ACC112 (cell line): ENCODE measurements at regions not wholly inside any gene's neighbourhood (a gene's known extent, or its start where the extent isn't known, plus 50 kb on each side); places are given as distances from the start of the nearest gene placed in this dataset.

Experiments used
- H2AFZ ChIP-seq: fragments of 200-600 bp; sonication (generic); one replicate; pipeline ENCODE4 v1.6.0; 2017; ENCODE audit warnings: antibody characterized with exemption, low read length; ENCODE audit not compliant: unreplicated experiment
- H3K27ac ChIP-seq: fragments of 200-600 bp; sonication (generic); 2 replicates; pipeline ENCODE4 v1.5.1; 2014; ENCODE audit warnings: low read depth, mild to moderate bottlenecking, antibody characterized with exemption, low read length, moderate library complexity
- H3K27me3 ChIP-seq: fragments of 200-600 bp; sonication (generic); 2 replicates; pipeline ENCODE4 v1.6.1; 2014; ENCODE audit warnings: mild to moderate bottlenecking, antibody characterized with exemption, low read length, moderate library complexity, mixed read lengths; ENCODE audit not compliant: insufficient read depth
- H3K36me3 ChIP-seq: fragments of 200-600 bp; sonication (generic); 2 replicates; pipeline ENCODE4 v1.6.1; 2016; ENCODE audit warnings: mild to moderate bottlenecking, antibody characterized with exemption, low read length, moderate library complexity, mixed read lengths; ENCODE audit not compliant: insufficient read depth
- H3K4me1 ChIP-seq: fragments of 200-600 bp; sonication (generic); one replicate; pipeline ENCODE4 v1.6.1; 2016; ENCODE audit warnings: low read length, mixed read lengths; ENCODE audit not compliant: insufficient read depth, unreplicated experiment, control insufficient read depth
- H3K4me3 ChIP-seq: fragments of 200-600 bp; sonication (generic); 2 replicates; pipeline ENCODE4 v1.5.1; 2014; ENCODE audit warnings: mild to moderate bottlenecking, low read depth, low read length
- H3K79me2 ChIP-seq: fragments of 200-600 bp; sonication (generic); one replicate; pipeline ENCODE4 v1.6.0; 2016; ENCODE audit warnings: low read length; ENCODE audit not compliant: control insufficient read depth, unreplicated experiment, insufficient read depth

DNA sequence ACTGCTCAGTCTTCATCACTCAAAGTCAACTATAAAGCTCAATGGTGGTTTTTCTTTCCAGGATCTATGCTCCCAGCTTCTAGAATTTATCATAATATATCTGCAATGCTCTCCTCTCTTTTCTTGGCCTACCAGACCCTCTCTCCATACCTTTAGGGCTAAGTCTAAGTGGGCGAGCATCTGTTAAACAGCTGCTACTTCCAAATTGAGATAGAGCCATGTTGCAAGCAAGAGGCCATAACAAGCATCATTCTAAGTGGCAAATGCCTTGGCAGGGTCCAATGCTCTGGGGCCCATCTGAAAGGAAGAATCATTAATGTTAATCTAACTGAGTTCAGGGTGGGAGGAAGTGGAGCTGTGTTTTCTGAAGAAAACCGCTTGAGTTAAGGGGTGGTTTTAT lies 324.0 kb downstream of the TLR4 start:
- Histone ChIP-seq H3K4me1 (no peaks in the 10 kb centered on the region), H3K4me3 (no peak overlapping the region), H3K27me3 (no peaks in the 10 kb centered on the region), H3K27ac (no peak overlapping the region), H3K79me2 (no peaks in the 10 kb centered on the region), H2AFZ (no peak overlapping the region), H3K36me3 (no peaks in the 10 kb centered on the region)

DNA sequence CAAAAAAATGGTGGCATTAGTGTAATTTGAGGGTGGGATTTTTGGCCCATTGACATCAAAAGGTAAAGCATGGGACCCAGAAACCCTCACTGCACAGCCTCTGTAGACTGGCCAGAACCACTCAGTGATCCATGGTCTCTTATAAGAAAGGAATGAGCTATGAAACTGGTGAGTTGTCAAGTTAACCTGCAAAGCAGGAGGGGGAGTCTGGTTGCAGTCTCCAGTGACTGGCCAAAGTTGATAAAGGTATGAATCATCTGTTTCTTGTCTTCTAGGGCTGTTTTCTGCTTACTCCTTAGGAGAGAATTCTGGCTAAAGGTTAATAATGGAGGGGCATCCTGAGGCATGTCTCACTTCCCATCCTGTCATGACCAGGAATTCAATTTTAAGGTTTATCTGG lies 325.2 kb downstream of the TLR4 start:
- Histone ChIP-seq H3K4me3 (no peak overlapping the region), H2AFZ (no peak overlapping the region)

DNA sequence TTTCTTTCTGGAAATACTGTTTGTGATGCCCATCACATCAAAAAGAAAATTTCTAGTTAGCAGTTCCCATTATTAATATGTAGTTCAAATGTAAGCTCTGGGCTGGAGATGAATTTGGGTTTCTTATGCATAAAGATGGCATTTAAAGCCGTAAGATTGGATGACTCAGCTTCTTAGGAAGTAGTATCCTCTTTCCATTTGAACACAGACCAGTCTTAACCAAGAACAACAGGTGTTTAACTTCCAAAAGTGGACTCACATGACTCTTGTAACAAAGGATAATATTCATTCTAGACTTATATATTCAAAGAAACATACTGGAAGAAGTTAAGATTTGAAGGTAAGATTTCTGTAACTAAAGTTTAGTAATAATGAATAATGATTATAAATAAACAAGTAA lies 330.5 kb downstream of the TLR4 start:
- H3K27ac ChIP-seq, result no peak overlapping the region
- H3K4me1 ChIP-seq, result no peaks in the 10 kb centered on the region
- H2AFZ ChIP-seq, result no peak overlapping the region
- H3K79me2 ChIP-seq, result no peaks in the 10 kb centered on the region
- no peaks in the 10 kb centered on the region for H3K36me3 ChIP-seq
- H3K4me3 ChIP-seq, result no peak overlapping the region
- no peaks in the 10 kb centered on the region; the same call in 1 of the 2 replicates for H3K27me3 ChIP-seq

More for the DNA sequence above, 325.2 kb downstream of the TLR4 start:
- H3K27ac ChIP-seq, result no peak overlapping the region
- no peaks in the 10 kb centered on the region for H3K27me3 ChIP-seq
- no peaks in the 10 kb centered on the region for H3K4me1 ChIP-seq
- no peaks in the 10 kb centered on the region for H3K79me2 ChIP-seq
- H3K36me3 ChIP-seq, result no peaks in the 10 kb centered on the region

DNA sequence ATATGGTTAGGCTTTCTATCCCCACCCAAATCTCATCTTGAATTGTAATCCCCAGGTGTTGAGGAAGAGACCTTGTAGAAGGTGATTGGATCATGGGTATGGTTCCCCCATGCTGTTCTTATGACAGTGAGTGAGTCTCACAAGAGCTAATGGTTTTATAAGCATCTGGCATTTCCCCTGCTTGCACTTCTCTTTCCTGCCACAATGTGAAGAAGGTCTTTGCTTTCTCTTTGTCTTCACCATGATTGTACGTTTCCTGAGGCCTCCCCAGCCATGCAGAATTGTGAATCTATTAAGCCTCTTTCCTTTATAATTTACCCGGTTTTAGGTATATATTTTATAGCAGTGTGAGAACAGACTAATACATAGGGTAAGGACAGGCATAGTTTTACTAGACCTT lies 334.5 kb downstream of the TLR4 start:
- Histone ChIP-seq H3K27ac (no peak overlapping the region), H3K27me3 (no peaks in the 10 kb centered on the region; the same call in 1 of the 2 replicates), H3K4me1 (no peaks in the 10 kb centered on the region), H3K36me3 (no peaks in the 10 kb centered on the region), H3K4me3 (no peak overlapping the region), H2AFZ (no peak overlapping the region), H3K79me2 (no peaks in the 10 kb centered on the region)

DNA sequence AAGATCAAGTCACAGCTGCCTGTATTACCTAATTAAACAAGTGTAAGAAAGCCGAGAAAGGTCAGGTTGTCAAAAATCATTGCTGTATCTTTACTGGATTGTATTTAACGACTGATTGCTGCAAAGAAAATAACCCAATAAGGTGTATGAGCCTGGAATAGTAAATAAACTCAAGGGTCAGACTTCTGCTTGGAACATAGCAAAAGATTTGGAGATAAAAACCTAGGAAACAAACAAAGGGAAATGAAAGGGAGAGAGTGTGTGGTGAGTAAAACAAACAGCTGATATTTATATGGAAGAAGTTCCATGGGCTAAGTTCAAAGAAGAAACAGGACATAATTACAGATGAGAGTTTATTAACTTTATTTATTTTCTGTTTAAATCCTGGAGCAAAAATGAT lies 354.0 kb downstream of the TLR4 start:
- no peak overlapping the region for H3K27ac ChIP-seq
- H2AFZ ChIP-seq, result no peak overlapping the region
- H3K79me2 ChIP-seq, result no peaks in the 10 kb centered on the region
- no peaks in the 10 kb centered on the region for H3K4me1 ChIP-seq
- H3K36me3 ChIP-seq, result no peaks in the 10 kb centered on the region
- no peak overlapping the region for H3K4me3 ChIP-seq
- H3K27me3 ChIP-seq, result no peaks in the 10 kb centered on the region

DNA sequence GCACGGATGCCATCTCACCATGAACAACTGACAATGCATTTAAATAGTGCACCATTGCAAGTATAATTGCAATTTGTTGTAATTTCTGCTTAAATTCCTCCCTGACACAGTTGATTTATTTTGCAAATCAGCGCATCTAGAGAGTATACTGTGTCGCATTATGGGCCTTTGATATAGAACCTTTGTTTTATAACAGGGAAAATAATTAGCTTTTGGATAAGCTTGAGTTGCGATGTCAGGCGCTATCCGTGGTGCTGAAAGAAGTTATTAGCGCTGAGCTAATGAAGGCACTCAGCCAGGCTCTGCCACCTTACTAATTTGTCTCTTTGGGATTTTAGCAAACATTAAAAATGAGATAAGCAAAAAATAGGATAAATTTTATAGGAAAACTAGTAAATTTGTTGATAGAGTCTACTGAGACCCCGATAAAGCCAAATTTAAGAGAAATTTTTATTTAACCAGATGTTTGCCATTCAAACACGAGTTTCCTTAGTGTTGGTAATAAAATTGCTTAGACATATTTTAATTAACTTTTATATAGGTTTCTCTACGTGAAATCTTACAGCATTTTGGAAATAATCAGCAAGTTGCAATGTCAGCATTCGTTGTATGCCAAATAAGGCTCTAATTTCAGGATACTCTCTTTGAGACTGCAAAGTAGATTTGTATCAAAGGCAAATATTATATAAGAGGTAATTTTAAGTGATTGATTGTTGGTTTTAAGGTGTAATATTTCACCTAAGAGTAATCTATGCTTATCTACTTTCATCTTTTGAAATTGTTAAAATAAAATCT lies 355.5 kb downstream of the TLR4 start:
- Histone ChIP-seq H3K4me1 (no peaks in the 10 kb centered on the region), H2AFZ (no peak overlapping the region), H3K79me2 (no peaks in the 10 kb centered on the region), H3K27me3 (no peaks in the 10 kb centered on the region), H3K27ac (no peak overlapping the region), H3K36me3 (no peaks in the 10 kb centered on the region), H3K4me3 (no peak overlapping the region)

DNA sequence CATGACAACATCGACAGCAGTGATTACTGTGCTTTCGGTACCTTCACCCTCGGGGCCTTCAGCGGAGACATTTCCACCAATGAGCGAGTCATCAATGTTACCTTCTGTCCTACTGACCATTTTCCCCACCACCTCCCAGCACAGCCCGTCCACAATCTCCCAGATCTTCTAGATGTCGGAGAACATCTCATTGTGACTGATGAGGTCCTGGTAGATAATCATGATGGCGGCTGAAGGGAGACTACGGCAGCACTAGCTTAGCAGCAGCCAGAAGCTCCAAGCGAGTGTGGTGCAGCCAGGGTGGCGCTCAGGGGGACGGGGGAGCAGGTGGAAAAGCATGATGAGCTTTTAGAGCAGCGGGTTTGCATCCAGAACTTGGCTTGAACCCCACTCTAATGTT lies 379.0 kb downstream of the TLR4 start:
- Histone ChIP-seq H3K27me3 (no peaks in the 10 kb centered on the region), H2AFZ (no peak overlapping the region), H3K27ac (no peak overlapping the region), H3K4me3 (no peak overlapping the region), H3K4me1 (no peaks in the 10 kb centered on the region), H3K79me2 (no peaks in the 10 kb centered on the region), H3K36me3 (no peaks in the 10 kb centered on the region)

DNA sequence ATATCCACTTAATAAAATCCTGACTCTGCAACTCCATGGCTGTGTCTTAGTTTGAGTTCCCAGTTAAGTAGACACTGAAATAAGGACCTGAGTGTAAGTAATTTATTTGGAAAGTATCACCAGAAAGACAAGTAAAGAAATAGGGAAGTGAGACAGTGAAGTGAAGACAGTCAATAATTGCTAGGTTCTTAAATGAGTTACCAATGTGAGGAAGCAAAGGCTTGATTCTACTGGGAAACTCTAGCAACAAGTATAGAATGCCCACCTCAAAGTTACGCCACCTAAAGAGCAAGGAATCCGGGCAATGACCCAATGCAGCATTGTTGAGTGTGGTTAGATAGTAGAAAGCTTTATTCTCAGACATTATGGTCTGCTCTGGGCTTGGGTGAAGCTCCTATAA lies 383.9 kb downstream of the TLR4 start:
- Histone ChIP-seq H3K79me2 (no peaks in the 10 kb centered on the region), H3K4me1 (no peaks in the 10 kb centered on the region)

DNA sequence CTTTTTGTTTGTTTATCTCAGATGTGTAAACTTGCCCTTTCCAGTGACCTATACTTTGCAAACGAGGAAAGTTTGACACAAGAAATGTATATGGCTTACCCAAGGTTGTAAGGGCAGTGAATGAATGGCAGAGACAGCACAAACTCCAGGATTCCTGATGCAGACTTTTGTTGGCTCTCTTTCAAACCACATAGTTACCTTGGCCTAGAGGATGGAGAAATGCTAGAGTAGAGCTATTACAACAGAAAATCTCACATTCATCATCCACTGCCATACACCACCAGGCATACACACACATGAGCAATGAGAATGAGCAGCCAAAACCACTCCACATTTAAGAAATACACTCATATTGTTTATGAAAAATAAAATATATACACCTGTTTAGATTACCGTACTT lies 387.0 kb downstream of the TLR4 start:
- no peak overlapping the region for H3K4me3 ChIP-seq

More for the DNA sequence above, 383.9 kb downstream of the TLR4 start:
- H3K4me3 ChIP-seq, result no peak overlapping the region
- no peak overlapping the region for H2AFZ ChIP-seq
- H3K36me3 ChIP-seq, result no peaks in the 10 kb centered on the region
- no peaks in the 10 kb centered on the region for H3K27me3 ChIP-seq
- no peak overlapping the region for H3K27ac ChIP-seq

DNA sequence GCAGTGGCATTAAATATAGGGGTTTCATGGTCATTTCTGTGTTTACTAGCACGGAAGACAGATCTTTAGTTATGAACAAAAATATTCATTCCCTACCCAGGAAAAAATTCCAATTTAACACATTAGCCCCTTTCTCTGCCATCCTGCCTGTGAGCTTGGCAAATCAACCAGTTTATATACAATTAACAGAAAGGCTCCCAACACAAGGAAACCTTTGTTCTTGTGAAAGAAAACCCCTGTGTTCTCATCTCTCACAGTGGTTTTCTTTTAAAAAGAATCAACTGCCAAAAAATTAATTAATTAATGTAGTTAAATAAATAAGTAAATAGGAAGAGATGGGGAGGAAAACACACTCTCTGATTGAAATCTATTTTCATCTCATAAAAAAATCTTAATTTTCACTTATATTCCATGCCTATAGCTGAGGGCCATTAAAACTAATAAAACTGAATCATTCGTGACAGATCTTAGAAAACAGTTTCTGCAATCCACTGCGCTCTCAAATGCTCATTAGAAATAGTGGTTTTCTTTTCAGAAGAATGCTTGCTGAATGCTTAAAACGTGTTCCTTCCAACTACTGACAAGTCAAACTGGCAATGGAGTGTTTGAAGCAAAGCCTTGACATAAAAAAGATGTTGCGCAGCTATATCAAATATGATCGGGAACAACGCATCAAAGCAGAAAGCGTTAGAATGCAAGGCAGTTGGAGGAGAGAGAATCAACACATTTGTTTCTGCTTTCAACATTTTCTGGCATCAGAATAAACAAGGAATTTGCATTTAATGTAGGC lies 387.7 kb downstream of the TLR4 start:
- H3K4me1 ChIP-seq, result no peaks in the 10 kb centered on the region
- H2AFZ ChIP-seq, result no peak overlapping the region
- no peaks in the 10 kb centered on the region for H3K27me3 ChIP-seq
- no peaks in the 10 kb centered on the region for H3K36me3 ChIP-seq
- no peak overlapping the region for H3K4me3 ChIP-seq
- no peak overlapping the region for H3K27ac ChIP-seq
- no peaks in the 10 kb centered on the region for H3K79me2 ChIP-seq

More for the DNA sequence above, 387.0 kb downstream of the TLR4 start:
- Histone ChIP-seq H3K36me3 (no peaks in the 10 kb centered on the region), H3K4me1 (no peaks in the 10 kb centered on the region), H3K79me2 (no peaks in the 10 kb centered on the region), H2AFZ (no peak overlapping the region), H3K27ac (no peak overlapping the region), H3K27me3 (no peaks in the 10 kb centered on the region)

DNA sequence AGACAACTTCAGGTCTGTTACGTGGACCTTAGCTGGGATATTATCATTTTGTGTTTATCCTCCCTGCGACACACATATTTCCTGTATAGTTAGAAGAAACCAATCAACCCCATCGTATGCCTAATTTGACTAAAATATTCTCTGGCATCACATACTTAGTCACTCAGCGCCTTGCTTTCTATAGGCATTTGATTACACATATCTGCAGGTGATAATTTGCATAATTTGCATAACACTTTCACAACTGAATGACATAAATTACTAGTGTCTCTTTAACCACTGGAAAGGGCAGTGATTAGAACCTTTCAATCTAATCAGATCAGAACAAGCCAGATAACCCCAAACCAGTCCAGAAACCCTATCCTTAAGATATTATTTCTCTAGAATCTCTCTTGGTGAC lies 390.2 kb downstream of the TLR4 start:
- Histone ChIP-seq H3K4me3 (no peak overlapping the region), H2AFZ (no peak overlapping the region), H3K4me1 (no peaks in the 10 kb centered on the region), H3K27me3 (no peaks in the 10 kb centered on the region), H3K79me2 (no peaks in the 10 kb centered on the region), H3K27ac (no peak overlapping the region), H3K36me3 (no peaks in the 10 kb centered on the region)
